Panc1 (cell line): ENCODE measurements at regions not wholly inside any gene's neighbourhood (a gene's known extent, or its start where the extent isn't known, plus 50 kb on each side); places are given as distances from the start of the nearest gene placed in this dataset.

Source experiments
- CTCF ChIP-seq: fragments of 450-650 bp; IDR thresholded peaks from 2 replicates; pipeline ENCODE4 v1.5.1; 2017; ENCODE audit warnings: mild to moderate bottlenecking
- POLR2AphosphoS5 ChIP-seq: IDR thresholded peaks from 2 replicates; pipeline ENCODE4 v1.6.1; 2012; ENCODE audit warnings: mild to moderate bottlenecking, low read depth, low read length, moderate library complexity
- SIN3A ChIP-seq: IDR thresholded peaks from 2 replicates; pipeline ENCODE4 v1.6.1; 2012; ENCODE audit warnings: low read depth, mild to moderate bottlenecking, low read length, moderate library complexity, borderline replicate concordance; ENCODE audit not compliant: insufficient read depth

- no peak for TF ChIP-seq SIN3A
- no peak for TF ChIP-seq CTCF
- no peak for TF ChIP-seq POLR2AphosphoS5
These were observed 995.4 kb upstream of the WWC1 start for GRCh38 chr5:167296066-167296465.
